ENCODE measurements at regions not wholly inside any gene's neighbourhood (a gene's known extent, or its start where the extent isn't known, plus 50 kb on each side); places are given as distances from the start of the nearest gene placed in this dataset.

- TF ChIP-seq CTCF (IDR thresholded peaks at IDR 0.05 in 4 of 5, conservative IDR thresholded peaks at IDR 0.05 in 1 of 5) (no peak), POLR2A (IDR thresholded peaks at IDR 0.05) (no peak)
These were observed 124.5 kb downstream of the DUSP6 start for GRCh38 chr12:89227774-89228173.
